Neural progenitor cell (in vitro differentiated cells): ENCODE measurements at regions not wholly inside any gene's neighbourhood (a gene's known extent, or its start where the extent isn't known, plus 50 kb on each side); places are given as distances from the start of the nearest gene placed in this dataset.

Source experiments
- EZH2phosphoT487 ChIP-seq: fragments of 200-600 bp; sonication (generic); IDR thresholded peaks from 2 replicates; pipeline ENCODE4 v1.6.1; 2017; ENCODE audit warnings: antibody characterized with exemption
- TF ChIP-seq, protein P1 (sequence below): fragments of 200-600 bp; sonication (generic); IDR thresholded peaks from 2 replicates; pipeline ENCODE4 v1.5.1; 2017; ENCODE audit warnings: antibody characterized with exemption, mild to moderate bottlenecking

DNA sequence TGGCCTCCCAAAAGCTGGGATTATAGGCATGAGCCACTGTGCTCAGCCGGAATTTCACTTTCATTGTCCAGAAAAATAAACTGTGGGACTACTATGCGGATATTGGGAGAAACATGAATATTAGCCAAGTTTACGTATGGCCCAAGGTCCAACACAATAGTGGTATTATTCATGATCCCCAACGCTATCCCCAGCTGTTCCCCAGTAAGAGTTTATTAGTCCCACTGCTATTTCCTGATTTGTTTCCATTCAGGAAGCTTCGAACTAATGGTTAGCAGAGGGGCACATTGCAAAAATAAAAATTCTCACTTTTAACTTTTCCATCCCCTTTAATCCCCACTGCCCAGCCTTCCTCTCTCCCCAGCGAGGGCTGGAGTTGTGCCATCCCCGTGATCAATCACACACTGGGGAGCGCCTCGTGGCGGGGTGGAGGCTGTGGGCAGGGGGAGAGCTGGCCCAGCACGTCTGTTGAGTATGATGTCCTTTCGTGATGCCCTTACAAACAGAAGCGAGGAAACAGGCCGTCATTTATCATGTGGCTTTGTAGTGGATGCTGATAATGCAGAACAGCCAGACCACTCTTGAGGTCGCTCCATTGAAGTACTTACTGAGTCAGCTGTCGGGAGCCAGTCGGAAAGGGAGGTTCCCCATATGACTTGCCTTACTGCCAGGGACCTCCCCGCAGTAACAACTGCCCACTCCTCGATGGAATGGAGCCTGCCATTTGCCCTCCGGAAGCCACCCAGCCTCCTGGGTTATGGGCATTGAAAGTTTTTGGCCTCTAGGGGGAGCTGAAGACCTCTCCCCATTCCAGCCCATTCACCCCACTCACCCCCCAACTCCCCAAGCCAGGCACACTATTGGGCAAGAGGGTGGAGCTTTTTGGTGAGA, 117.0 kb downstream of the KDR start:
- TF ChIP-seq, protein P1, sequence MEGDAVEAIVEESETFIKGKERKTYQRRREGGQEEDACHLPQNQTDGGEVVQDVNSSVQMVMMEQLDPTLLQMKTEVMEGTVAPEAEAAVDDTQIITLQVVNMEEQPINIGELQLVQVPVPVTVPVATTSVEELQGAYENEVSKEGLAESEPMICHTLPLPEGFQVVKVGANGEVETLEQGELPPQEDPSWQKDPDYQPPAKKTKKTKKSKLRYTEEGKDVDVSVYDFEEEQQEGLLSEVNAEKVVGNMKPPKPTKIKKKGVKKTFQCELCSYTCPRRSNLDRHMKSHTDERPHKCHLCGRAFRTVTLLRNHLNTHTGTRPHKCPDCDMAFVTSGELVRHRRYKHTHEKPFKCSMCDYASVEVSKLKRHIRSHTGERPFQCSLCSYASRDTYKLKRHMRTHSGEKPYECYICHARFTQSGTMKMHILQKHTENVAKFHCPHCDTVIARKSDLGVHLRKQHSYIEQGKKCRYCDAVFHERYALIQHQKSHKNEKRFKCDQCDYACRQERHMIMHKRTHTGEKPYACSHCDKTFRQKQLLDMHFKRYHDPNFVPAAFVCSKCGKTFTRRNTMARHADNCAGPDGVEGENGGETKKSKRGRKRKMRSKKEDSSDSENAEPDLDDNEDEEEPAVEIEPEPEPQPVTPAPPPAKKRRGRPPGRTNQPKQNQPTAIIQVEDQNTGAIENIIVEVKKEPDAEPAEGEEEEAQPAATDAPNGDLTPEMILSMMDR, result peak; percentile 52
- TF ChIP-seq EZH2phosphoT487, result no peak
